GM21423 (cell line): ENCODE measurements at regions not wholly inside any gene's neighbourhood (a gene's known extent, or its start where the extent isn't known, plus 50 kb on each side); places are given as distances from the start of the nearest gene placed in this dataset.
"Not testable (repeated sequence)": the region's sequence is repeated elsewhere in the genome, so short reads cannot be mapped to it uniquely, and the experiment has no call there.

Experiments
- ATAC-seq: cut with Tn5 transposase; IDR thresholded peaks from one replicate; pipeline ENCODE4 v1.9.1; 2021; ENCODE audit warnings: mild to moderate bottlenecking, moderate library complexity; ENCODE audit not compliant: unreplicated experiment

- ATAC-seq: no peak
These were observed 437.7 kb upstream of the MEF2C start for GRCh38 chr5:89320421-89321277.

GRCh38 chr5:89317838-89318237 is 434.9 kb upstream of the MEF2C start:
- ATAC-seq: not testable (repeated sequence)

DNA sequence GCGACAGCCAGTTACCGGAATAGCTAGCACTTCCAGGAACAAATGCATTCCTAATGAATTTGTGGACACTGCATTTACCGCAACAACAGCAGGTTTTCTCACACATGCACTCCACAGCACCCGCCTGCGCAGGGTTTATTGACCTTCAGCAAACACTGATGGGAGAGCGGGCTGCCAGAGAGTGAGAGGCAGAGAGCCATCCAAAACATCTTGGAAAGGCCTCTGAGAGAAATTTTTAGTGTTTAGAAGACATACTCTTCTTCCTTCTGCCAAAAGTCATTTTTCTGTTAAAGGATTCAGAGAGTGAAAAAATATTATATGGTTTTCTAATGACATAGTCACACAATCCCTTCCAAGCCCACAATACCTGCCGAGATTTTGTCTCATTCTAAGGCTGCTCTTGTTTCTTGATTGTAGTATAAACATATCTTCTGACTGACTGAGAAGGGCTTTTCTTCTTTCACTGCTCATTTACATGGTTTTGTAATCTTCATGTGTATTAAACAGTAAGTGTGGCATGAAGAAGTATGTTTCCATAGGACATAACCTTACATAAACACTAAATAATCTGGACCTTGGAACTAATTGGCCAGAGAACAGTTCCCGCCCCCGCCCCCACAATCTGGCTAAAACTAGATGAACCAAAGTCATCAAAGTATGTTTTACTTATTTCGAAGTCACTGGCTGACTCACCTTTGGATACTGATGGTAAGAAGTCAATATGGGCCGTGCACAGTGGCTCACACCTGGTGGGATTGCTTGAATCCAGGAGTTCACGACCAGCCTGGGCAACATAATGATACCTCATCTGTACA is 432.5 kb upstream of the MEF2C start:
- ATAC-seq: no peak

DNA sequence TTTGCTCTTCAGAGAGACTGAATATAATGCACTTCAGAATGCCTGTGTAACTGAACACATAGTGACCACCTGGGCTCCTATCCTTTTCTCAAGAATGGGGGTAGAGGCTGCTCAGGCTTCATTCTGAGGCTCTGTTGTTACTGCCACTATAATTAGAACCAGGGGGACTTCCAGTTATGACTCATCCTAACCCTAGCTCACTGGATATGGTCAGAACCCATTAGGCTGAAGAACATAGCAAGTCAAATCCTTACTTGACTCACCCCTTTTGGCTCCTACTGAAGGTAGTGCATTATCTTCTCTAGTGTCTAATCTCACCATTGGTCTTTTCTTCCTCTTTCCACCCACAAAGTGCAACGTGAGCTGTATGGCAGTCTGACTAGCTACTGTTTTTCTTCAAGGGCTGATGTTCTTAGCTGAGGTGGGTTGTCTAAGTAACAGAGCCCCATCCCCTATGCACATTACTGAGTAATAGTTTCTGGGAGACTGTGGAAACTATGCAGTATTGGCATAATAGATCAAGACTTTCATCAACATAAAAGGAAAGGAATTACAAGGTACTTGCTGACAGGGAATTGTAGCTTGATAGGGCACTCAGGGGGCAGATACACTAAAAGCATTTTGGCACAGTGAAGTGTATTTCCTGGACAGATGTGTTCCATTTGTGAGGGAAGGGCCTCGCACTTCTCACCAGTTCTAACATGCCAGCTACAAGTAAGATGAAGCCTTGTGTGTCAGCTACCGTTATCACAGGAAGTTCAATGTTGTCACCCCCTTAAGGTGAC is 431.0 kb upstream of the MEF2C start:
- ATAC-seq: peak; percentile 95

DNA sequence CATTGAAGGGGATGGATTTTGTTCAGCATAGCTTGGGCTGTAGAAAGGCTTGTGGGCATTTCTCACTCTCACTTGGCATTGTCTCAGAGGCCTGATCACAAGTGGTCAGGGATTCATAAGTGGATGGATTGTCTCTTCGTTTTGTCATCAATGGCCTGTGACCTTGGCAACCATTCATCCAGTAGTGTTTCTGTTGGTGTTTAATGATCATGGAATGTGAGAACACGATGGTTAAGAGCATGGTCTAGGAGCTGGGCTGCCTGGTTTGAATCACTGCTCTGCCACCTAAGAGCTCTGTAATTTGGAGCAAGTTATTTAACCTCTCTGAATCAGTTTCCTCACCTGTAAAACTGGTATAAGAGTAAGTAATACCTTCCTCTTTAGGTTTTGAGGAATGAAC is 430.1 kb upstream of the MEF2C start:
- no peak for ATAC-seq

DNA sequence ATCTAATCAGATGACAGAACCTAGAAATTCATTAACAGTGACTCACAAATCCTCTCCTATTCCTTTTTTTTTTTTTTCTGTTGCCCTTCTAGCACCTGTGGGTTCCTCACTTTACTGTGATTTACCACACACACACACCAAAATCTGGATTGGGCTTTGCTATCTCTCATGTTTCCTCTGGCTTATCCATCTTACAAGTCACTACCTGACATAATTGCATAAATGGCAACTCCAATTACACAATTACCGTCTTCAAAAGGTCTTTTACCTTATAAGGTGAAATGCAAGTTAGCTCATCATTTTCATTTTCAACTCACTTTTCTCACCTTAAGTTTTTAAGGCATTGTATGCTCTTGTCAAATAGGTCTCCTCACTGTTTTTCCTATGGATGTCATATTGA is 426.3 kb upstream of the MEF2C start:
- no peak for ATAC-seq

DNA sequence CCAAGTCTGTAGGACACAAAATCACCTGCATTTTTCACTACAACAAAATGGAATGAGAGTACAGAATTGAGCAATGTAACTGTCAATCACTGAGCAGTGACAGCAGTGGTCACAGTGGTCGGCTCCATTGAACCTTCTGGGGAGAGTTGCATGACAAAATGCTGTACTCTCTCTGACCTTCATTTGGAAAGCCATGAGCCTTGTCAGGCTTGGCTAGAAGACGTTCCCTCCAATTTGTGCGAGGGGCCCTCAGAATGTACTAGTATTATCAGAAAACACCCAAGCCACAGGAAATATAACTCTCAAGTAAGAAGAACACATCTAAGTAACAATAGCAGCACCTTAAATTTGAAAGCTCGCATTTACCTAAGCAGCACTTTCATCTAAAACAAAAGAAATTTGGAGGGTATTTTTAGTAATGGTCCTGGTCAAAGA is 425.6 kb upstream of the MEF2C start:
- ATAC-seq: peak; percentile 87

GRCh38 chr5:89307972-89308371 is 425.0 kb upstream of the MEF2C start:
- ATAC-seq: no peak

- not testable (repeated sequence) for ATAC-seq
These were observed 424.2 kb upstream of the MEF2C start for GRCh38 chr5:89307141-89307540.

DNA sequence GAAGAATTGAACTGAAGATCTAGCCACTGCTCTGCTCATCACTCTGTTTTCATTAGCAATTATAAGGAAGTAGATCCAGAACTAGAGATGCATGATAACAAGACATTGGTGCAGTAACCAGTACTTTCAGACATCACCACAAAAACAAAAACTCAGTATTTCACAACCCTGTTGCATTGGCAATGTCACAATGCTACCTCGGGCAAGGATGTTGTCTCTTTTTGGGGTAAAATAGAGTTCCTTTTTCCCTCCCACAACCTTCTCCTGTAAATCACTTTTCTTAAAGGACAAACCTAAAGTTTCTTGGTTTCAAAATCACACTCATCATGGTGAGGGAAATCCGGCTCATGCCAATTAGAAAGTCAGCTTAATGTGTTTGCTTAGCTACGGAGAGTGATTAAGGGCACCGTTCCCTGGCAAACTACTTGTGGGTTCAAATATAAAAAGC is 420.1 kb upstream of the MEF2C start:
- ATAC-seq: peak; percentile 63

DNA sequence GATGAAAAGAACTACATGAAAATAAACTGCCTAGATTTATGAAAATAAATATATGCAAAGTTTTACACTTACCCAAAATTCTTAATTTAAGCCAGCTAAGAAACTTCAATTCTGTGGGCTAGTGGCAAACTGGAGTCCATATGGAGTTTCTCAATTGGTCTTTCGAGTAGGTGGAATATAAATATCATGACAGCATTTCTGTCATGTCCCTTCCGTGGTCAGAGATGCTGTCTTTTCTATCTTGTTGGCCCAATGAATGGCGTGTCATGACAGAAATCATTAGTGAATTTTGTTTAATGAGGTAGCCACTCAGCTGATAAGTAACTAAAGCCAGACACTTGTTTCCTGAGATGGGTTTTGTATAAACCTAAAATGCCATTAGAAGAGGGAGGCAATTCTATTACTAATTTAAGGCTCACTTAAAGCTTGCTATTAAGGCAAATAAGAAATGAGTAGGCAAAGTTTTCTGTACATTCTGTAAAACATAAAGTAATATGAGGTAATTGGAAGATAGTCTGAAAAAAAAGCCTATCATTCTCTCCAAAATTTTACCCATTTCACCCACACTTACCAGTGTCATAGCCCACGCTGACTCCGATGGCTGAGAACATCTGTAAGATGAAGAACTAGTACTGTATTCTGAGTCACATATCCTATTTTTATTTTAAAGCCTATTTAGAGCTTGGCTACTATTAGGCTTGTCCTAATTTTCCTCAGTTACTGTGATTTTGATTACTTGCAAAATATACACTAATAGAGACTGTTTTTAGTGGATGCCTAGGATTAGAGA is 419.3 kb upstream of the MEF2C start:
- ATAC-seq: peak; percentile 31

GRCh38 chr5:89301321-89302025 is 418.5 kb upstream of the MEF2C start:
- peak; percentile 74 for ATAC-seq

- ATAC-seq: no peak
These were observed 417.5 kb upstream of the MEF2C start for GRCh38 chr5:89300426-89300970.

DNA sequence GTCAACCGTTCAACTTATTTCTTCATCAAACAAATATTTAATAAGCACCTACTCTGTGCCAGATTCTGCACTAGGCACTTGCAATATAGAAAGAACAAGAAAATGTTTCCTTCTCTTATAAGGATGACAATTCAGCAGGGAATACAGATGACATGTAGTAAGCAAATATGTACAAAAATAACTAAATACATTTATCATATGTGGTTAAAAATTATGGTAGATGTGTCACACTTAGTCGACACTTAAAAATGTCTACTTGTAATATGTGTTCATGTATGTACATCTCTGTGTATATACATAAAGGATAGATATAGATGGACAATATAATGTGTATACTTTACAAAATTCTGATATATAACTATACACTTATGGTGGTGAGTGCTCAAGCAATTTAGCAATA is 417.0 kb upstream of the MEF2C start:
- no peak for ATAC-seq

- ATAC-seq: no peak
These were observed 414.1 kb upstream of the MEF2C start for GRCh38 chr5:89297066-89297465.

DNA sequence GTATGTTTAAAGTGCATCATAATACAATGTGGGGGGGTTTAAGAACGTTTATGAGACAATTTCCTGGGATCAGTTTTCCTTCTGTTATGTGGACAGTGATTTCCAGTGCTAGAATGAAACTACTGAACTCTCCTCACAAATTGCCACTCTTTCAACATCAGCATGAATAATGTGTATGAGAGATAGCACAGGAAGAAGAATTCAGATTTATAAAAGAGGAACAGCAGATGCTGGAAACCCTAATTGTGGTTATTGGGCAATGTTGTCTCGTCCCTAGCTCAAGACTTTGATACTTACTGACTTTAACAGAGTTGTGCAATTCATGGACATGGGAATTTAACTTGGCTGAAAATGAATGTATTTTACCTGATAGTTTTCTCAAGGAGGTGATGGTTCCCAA is 410.8 kb upstream of the MEF2C start:
- no peak for ATAC-seq

GRCh38 chr5:89292487-89292886 is 409.5 kb upstream of the MEF2C start:
- no peak for ATAC-seq

DNA sequence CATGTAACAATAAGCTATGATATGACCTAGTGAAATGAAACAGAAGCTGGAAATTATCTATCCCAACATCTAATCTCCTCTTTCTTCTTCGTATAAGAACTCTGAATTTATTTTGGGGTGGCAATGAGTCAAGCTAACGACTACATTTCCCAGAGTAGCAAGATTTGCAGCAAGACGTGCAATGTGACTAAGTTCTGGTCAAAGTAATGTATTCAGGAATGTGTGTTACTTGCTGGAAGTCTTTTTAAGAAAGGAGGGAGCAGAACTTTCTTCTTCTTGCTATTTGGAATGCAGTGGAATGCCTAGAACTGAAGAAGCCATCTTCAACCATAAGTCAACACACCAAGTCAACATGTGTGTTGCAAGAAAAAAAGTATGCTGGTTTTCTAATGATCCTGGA is 406.6 kb upstream of the MEF2C start:
- ATAC-seq: no peak

- ATAC-seq: no peak
These were observed 405.0 kb upstream of the MEF2C start for GRCh38 chr5:89287964-89288363.
